Loucy (cell line): ENCODE measurements at regions not wholly inside any gene's neighbourhood (a gene's known extent, or its start where the extent isn't known, plus 50 kb on each side); places are given as distances from the start of the nearest gene placed in this dataset.

Experiments
- H2AFZ ChIP-seq: fragments of 200-600 bp; sonication (generic); 2 replicates; pipeline ENCODE4 v1.6.0; 2016; ENCODE audit warnings: antibody characterized with exemption, mild to moderate bottlenecking, low read length, moderate library complexity
- H3F3A ChIP-seq: fragments of 200-600 bp; 2 replicates; pipeline ENCODE4 v1.6.0; 2016; ENCODE audit warnings: antibody characterized with exemption, low read depth, mild to moderate bottlenecking
- H3K27me3 ChIP-seq: fragments of 200-600 bp; sonication (generic); 2 replicates; pipeline ENCODE4 v1.6.1; 2014; ENCODE audit warnings: low read length, mild to moderate bottlenecking; ENCODE audit not compliant: insufficient read depth, poor library complexity, severe bottlenecking
- H3K36me3 ChIP-seq: fragments of 200-600 bp; sonication (generic); 2 replicates; pipeline ENCODE4 v1.6.1; 2016; ENCODE audit warnings: low read length; ENCODE audit not compliant: insufficient read depth
- H3K4me1 ChIP-seq: fragments of 200-600 bp; sonication (generic); 2 replicates; pipeline ENCODE4 v1.5.1; 2014; ENCODE audit warnings: low read length, mild to moderate bottlenecking; ENCODE audit not compliant: insufficient read depth, poor library complexity, severe bottlenecking
- H3K4me2 ChIP-seq: fragments of 200-600 bp; sonication (generic); 2 replicates; pipeline ENCODE4 v1.6.0; 2014; ENCODE audit warnings: antibody characterized with exemption, low read length, low read depth, mild to moderate bottlenecking; ENCODE audit not compliant: poor library complexity, severe bottlenecking
- H3K4me3 ChIP-seq: fragments of 200-600 bp; sonication (generic); 2 replicates; pipeline ENCODE4 v1.5.1; 2014; ENCODE audit warnings: low read length, mild to moderate bottlenecking, mixed read lengths; ENCODE audit not compliant: poor library complexity, severe bottlenecking
- H3K79me2 ChIP-seq: fragments of 200-600 bp; sonication (generic); 2 replicates; pipeline ENCODE4 v1.6.1; 2014; ENCODE audit warnings: low read length; ENCODE audit not compliant: insufficient read depth
- H3K9ac ChIP-seq: fragments of 200-600 bp; sonication (generic); 2 replicates; pipeline ENCODE4 v1.6.0; 2014; ENCODE audit warnings: mild to moderate bottlenecking, low read depth, low read length, moderate library complexity; ENCODE audit not compliant: poor library complexity, severe bottlenecking
- H3K9me2 ChIP-seq: fragments of 200-600 bp; sonication (generic); replicated peaks from 2 replicates; pipeline ENCODE4 v1.6.1; 2016; ENCODE audit warnings: low read depth, low read length, mixed read lengths
- H3K9me3 ChIP-seq: fragments of 200-600 bp; sonication (generic); 2 replicates; pipeline ENCODE4 v1.6.1; 2014; ENCODE audit warnings: mild to moderate bottlenecking, antibody characterized with exemption, low read length, low read depth; ENCODE audit not compliant: insufficient read depth
- H4K20me1 ChIP-seq: fragments of 200-600 bp; sonication (generic); 2 replicates; pipeline ENCODE4 v1.6.0; 2014; ENCODE audit warnings: antibody characterized with exemption, low read length, mild to moderate bottlenecking; ENCODE audit not compliant: insufficient read depth, poor library complexity, severe bottlenecking
- CTCF ChIP-seq: fragments of 200-600 bp; sonication (generic); conservative IDR thresholded peaks from 2 replicates; pipeline ENCODE4 v1.5.1; 2014; ENCODE audit warnings: mild to moderate bottlenecking, antibody characterized with exemption, low read length
- EZH2phosphoT487 ChIP-seq: fragments of 200-600 bp; IDR thresholded peaks from 2 replicates; pipeline ENCODE4 v1.6.1; 2018; ENCODE audit warnings: antibody characterized with exemption, mild to moderate bottlenecking, moderate library complexity, borderline replicate concordance

GRCh38 chr12:28988325-28988704 is 160.8 kb upstream of the FAR2 start:
- Histone ChIP-seq H3K36me3 (no peaks in the 10 kb centered on the region), H3K4me3 (no peak overlapping the region), H3K9me3 (no peaks in the 10 kb centered on the region), H3K9me2 (no peaks in the 10 kb centered on the region), H3K4me2 (no peak overlapping the region), H2AFZ (no peak overlapping the region), H3K4me1 (peaks cover 3% of the 10 kb centered on the region), H3F3A (no peaks in the 10 kb centered on the region), H3K9ac (no peak overlapping the region), H4K20me1 (no peaks in the 10 kb centered on the region), H3K79me2 (no peaks in the 10 kb centered on the region), H3K27me3 (no peaks in the 10 kb centered on the region)
- TF ChIP-seq EZH2phosphoT487 (no peak), CTCF (no peak)

GRCh38 chr12:28991626-28992025 is 157.5 kb upstream of the FAR2 start:
- H3K4me2 ChIP-seq = no peak overlapping the region
- peaks cover 6% of the 10 kb centered on the region for H3K4me1 ChIP-seq
- no peak overlapping the region for H3K9ac ChIP-seq
- H3K79me2 ChIP-seq = no peaks in the 10 kb centered on the region
- H3K27me3 ChIP-seq = no peaks in the 10 kb centered on the region
- H3K4me3 ChIP-seq = no peak overlapping the region
- no peak for TF ChIP-seq EZH2phosphoT487
- TF ChIP-seq CTCF = no peak
- no peaks in the 10 kb centered on the region for H3K36me3 ChIP-seq
- no peaks in the 10 kb centered on the region for H3K9me3 ChIP-seq
- H4K20me1 ChIP-seq = no peaks in the 10 kb centered on the region
- H3F3A ChIP-seq = no peaks in the 10 kb centered on the region
- H3K9me2 ChIP-seq = no peaks in the 10 kb centered on the region
- no peak overlapping the region for H2AFZ ChIP-seq

GRCh38 chr12:28993720-28994119 is 155.4 kb upstream of the FAR2 start:
- no peaks in the 10 kb centered on the region for H3K79me2 ChIP-seq
- no peak overlapping the region for H3K9ac ChIP-seq
- H3K4me1 ChIP-seq = peaks cover 3% of the 10 kb centered on the region
- no peaks in the 10 kb centered on the region for H3K27me3 ChIP-seq
- H2AFZ ChIP-seq = no peak overlapping the region
- no peak overlapping the region for H3K4me2 ChIP-seq
- no peaks in the 10 kb centered on the region for H4K20me1 ChIP-seq
- no peaks in the 10 kb centered on the region for H3K9me3 ChIP-seq
- H3K9me2 ChIP-seq = no peaks in the 10 kb centered on the region
- H3K36me3 ChIP-seq = no peaks in the 10 kb centered on the region
- TF ChIP-seq CTCF (no peak), EZH2phosphoT487 (no peak)
- no peak overlapping the region for H3K4me3 ChIP-seq
- no peaks in the 10 kb centered on the region for H3F3A ChIP-seq
